GM21381 (cell line): ENCODE measurements at regions not wholly inside any gene's neighbourhood (a gene's known extent, or its start where the extent isn't known, plus 50 kb on each side); places are given as distances from the start of the nearest gene placed in this dataset.

Source experiments
- ATAC-seq: cut with Tn5 transposase; IDR thresholded peaks from one replicate; pipeline ENCODE4 v1.9.1; 2021; ENCODE audit warnings: mild to moderate bottlenecking, moderate library complexity; ENCODE audit not compliant: unreplicated experiment

GRCh38 chr4:24248674-24249630 lies 335.4 kb downstream of the DHX15 start:
- ATAC-seq: no peak

GRCh38 chr4:24245491-24245820 lies 338.9 kb downstream of the DHX15 start:
- no peak for ATAC-seq

GRCh38 chr4:24244663-24245490 lies 339.5 kb downstream of the DHX15 start:
- no peak for ATAC-seq

- ATAC-seq: no peak
Observed at GRCh38 chr4:24243641-24244040, 340.7 kb downstream of the DHX15 start.

- ATAC-seq: no peak
Observed at GRCh38 chr4:24241511-24241910, 342.8 kb downstream of the DHX15 start.

- ATAC-seq: no peak
Observed at GRCh38 chr4:24240655-24241054, 343.7 kb downstream of the DHX15 start.

- no peak for ATAC-seq
Observed at GRCh38 chr4:24237709-24238108, 346.6 kb downstream of the DHX15 start.

GRCh38 chr4:24236532-24236931 lies 346.7 kb upstream of the PPARGC1A start:
- ATAC-seq: no peak

GRCh38 chr4:24236120-24236519 lies 346.3 kb upstream of the PPARGC1A start:
- no peak for ATAC-seq

- no peak for ATAC-seq
Observed at GRCh38 chr4:24235618-24236017, 345.8 kb upstream of the PPARGC1A start.

GRCh38 chr4:24234288-24234848 lies 344.5 kb upstream of the PPARGC1A start:
- no peak for ATAC-seq

GRCh38 chr4:24230955-24231354 lies 341.1 kb upstream of the PPARGC1A start:
- ATAC-seq: no peak

- ATAC-seq: no peak
Observed at GRCh38 chr4:24229978-24230377, 340.1 kb upstream of the PPARGC1A start.

- ATAC-seq: no peak
Observed at GRCh38 chr4:24228692-24229091, 338.8 kb upstream of the PPARGC1A start.

GRCh38 chr4:24226667-24227066 lies 336.8 kb upstream of the PPARGC1A start:
- no peak for ATAC-seq

GRCh38 chr4:24226023-24226422 lies 336.2 kb upstream of the PPARGC1A start:
- ATAC-seq: no peak

GRCh38 chr4:24224446-24224845 lies 334.6 kb upstream of the PPARGC1A start:
- ATAC-seq: no peak

GRCh38 chr4:24219209-24219608 lies 329.4 kb upstream of the PPARGC1A start:
- ATAC-seq: no peak

GRCh38 chr4:24218566-24218965 lies 328.7 kb upstream of the PPARGC1A start:
- ATAC-seq: no peak

GRCh38 chr4:24214796-24215195 lies 324.9 kb upstream of the PPARGC1A start:
- ATAC-seq: no peak

GRCh38 chr4:24213961-24214360 lies 324.1 kb upstream of the PPARGC1A start:
- ATAC-seq: no peak

- no peak for ATAC-seq
Observed at GRCh38 chr4:24212642-24213041, 322.8 kb upstream of the PPARGC1A start.
